ENCODE measurements at regions not wholly inside any gene's neighbourhood (a gene's known extent, or its start where the extent isn't known, plus 50 kb on each side); places are given as distances from the start of the nearest gene placed in this dataset.

- ChIA-PET POLR2A (no interaction called here), CTCF (no interaction called here)
- Mint-ChIP-seq H3K4me3 (ENCODE audit: unreplicated experiment) (no peak overlapping the region), H3K9me3 (ENCODE audit: unreplicated experiment) (no peaks in the 10 kb centered on the region), H3K36me3 (ENCODE audit: insufficient read depth, unreplicated experiment) (no peaks in the 10 kb centered on the region), H3K27me3 (ENCODE audit: insufficient read depth, unreplicated experiment) (peaks cover 24% of the 10 kb centered on the region), H3K27ac (ENCODE audit: unreplicated experiment) (no peak overlapping the region), H3K4me1 (ENCODE audit: low read depth, unreplicated experiment) (no peaks in the 10 kb centered on the region)
- no peak for DNase-seq
- no peaks in the 10 kb centered on the region for H3K27me3 ChIP-seq (replicated peaks; ENCODE audit: control insufficient read depth, insufficient read depth, low read length)
- no peaks in the 10 kb centered on the region for H3K4me1 ChIP-seq
- no peaks in the 10 kb centered on the region for H3K36me3 ChIP-seq (ENCODE audit: control insufficient read depth, insufficient read depth, low read length)
- BruUV-seq (replicated peaks): no TSS peak
- no peak for TF ChIP-seq CTCF (IDR thresholded peaks at IDR 0.05; ENCODE audit: insufficient read depth in 1 of 2, low read depth in 1 of 2, low read length in 1 of 2, severe bottlenecking in 1 of 2, unreplicated experiment in 1 of 2)
- intact Hi-C loops (cut with micrococcal nuclease; ENCODE audit: unreplicated experiment): no loop called here
- no peaks in the 10 kb centered on the region for H3K9me3 ChIP-seq
- no peak overlapping the region for H3K4me3 ChIP-seq (ENCODE audit: low read depth, low read length)
These were observed 414.8 kb downstream of the NPHP4 start for GRCh38 chr1:5577255-5578040.

DNA sequence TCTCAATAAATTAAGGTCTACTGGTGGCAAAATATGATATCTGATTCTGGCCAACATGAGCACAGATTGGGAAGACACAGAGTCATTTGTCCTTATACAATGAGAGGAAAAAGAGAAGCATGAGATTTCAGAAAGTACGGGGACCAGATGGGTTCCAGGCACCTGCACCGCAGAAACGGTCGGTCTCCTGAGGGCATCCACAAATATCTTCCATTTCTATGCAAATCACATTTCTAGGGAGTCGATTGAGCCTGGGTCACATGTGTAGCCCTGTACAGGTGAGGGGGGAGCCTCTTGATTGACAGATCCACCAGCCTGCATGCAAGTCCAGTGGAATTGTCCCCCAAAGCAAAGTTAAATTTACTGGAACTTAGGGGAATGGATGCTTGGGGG lies 415.6 kb downstream of the NPHP4 start:
- POLR2A ChIA-PET: no interaction called here
- CTCF ChIA-PET: no interaction called here
- Mint-ChIP-seq H3K27me3 (ENCODE audit: insufficient read depth, unreplicated experiment) (peaks cover 22% of the 10 kb centered on the region), H3K9me3 (ENCODE audit: unreplicated experiment) (no peaks in the 10 kb centered on the region), H3K4me1 (ENCODE audit: low read depth, unreplicated experiment) (no peaks in the 10 kb centered on the region), H3K27ac (ENCODE audit: unreplicated experiment) (no peak overlapping the region), H3K36me3 (ENCODE audit: insufficient read depth, unreplicated experiment) (no peaks in the 10 kb centered on the region), H3K4me3 (ENCODE audit: unreplicated experiment) (no peak overlapping the region)
- Histone ChIP-seq H3K4me3 (ENCODE audit: low read depth, low read length) (no peak overlapping the region), H3K27me3 (replicated peaks; ENCODE audit: control insufficient read depth, insufficient read depth, low read length) (no peaks in the 10 kb centered on the region), H3K4me1 (no peaks in the 10 kb centered on the region), H3K9me3 (no peaks in the 10 kb centered on the region), H3K36me3 (ENCODE audit: control insufficient read depth, insufficient read depth, low read length) (no peaks in the 10 kb centered on the region)
- no TSS peak for BruUV-seq (replicated peaks)
- no peak for TF ChIP-seq CTCF (IDR thresholded peaks at IDR 0.05; ENCODE audit: insufficient read depth in 1 of 2, low read depth in 1 of 2, low read length in 1 of 2, severe bottlenecking in 1 of 2, unreplicated experiment in 1 of 2)
- no peak for DNase-seq
- intact Hi-C loops (cut with micrococcal nuclease; ENCODE audit: unreplicated experiment): no loop called here

DNA sequence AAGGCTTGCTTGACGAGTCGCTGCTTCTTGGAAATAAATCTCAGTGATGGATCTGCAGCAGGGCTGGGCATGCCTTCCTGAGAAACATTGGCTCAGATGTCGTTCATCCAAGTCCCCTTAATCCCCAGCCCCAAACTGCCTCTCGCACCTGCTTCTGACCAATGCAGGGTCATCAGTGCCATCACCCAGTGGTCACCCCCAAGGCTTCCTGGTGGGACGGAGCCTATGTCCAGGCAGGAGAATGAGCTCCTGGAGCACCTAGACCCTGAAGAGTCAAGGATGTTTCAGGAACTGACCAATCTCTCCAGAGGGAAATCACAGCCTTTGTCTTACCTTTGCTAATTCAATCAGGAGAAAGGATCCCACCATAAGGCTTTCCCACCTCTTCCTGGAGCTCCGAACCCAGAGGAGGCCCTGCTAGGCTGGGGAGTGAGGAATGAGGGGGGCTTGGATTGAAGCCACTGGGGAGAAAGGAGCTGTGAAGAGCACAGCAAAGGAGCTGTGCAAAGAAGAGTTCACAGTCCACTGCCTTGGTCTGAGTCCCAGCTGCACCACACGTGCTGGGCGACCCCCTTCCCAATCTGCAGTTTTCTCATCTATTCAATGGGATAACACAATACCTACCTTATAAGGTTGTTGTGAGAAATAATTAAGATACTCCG lies 416.1 kb downstream of the NPHP4 start:
- peaks cover 3% of the 10 kb centered on the region for H3K9me3 Mint-ChIP-seq (ENCODE audit: unreplicated experiment)
- H3K27me3 Mint-ChIP-seq (ENCODE audit: insufficient read depth, unreplicated experiment): peaks cover 17% of the 10 kb centered on the region
- no peaks in the 10 kb centered on the region for H3K4me1 Mint-ChIP-seq (ENCODE audit: low read depth, unreplicated experiment)
- BruUV-seq (replicated peaks): no TSS peak
- no peak for DNase-seq
- TF ChIP-seq CTCF (IDR thresholded peaks at IDR 0.05; ENCODE audit: insufficient read depth in 1 of 2, low read depth in 1 of 2, low read length in 1 of 2, severe bottlenecking in 1 of 2, unreplicated experiment in 1 of 2): no peak
- no peaks in the 10 kb centered on the region for H3K27me3 ChIP-seq (replicated peaks; ENCODE audit: control insufficient read depth, insufficient read depth, low read length)
- H3K4me3 Mint-ChIP-seq (ENCODE audit: unreplicated experiment): no peak overlapping the region
- no peak overlapping the region for H3K27ac Mint-ChIP-seq (ENCODE audit: unreplicated experiment)
- CTCF ChIA-PET: no interaction called here
- intact Hi-C loops (cut with micrococcal nuclease; ENCODE audit: unreplicated experiment): no loop called here
- no peaks in the 10 kb centered on the region for H3K4me1 ChIP-seq
- no peak overlapping the region for H3K4me3 ChIP-seq (ENCODE audit: low read depth, low read length)
- H3K36me3 Mint-ChIP-seq (ENCODE audit: insufficient read depth, unreplicated experiment): no peaks in the 10 kb centered on the region
- POLR2A ChIA-PET: no interaction called here
- H3K9me3 ChIP-seq: no peaks in the 10 kb centered on the region
- no peaks in the 10 kb centered on the region for H3K36me3 ChIP-seq (ENCODE audit: control insufficient read depth, insufficient read depth, low read length)

Measured in Caco-2 (cell line).